Chondrocyte (in vitro differentiated cells): ENCODE measurements at regions not wholly inside any gene's neighbourhood (a gene's known extent, or its start where the extent isn't known, plus 50 kb on each side); places are given as distances from the start of the nearest gene placed in this dataset.
A peak's percentile ranks its signal among the peaks of the same experiment; 100 is the strongest.

Experiments used
- DNase-seq: peaks from one replicate; pipeline ENCODE4 v3.0.0; 2021; ENCODE audit warnings: mixed read lengths, low spot score
- H3K27ac Mint-ChIP-seq: one replicate; pipeline ENCODE4 v1.8.0; 2021; ENCODE audit warnings: mild to moderate bottlenecking, moderate library complexity, mixed read lengths; ENCODE audit not compliant: unreplicated experiment
- H3K27me3 Mint-ChIP-seq: 2 replicates; pipeline ENCODE4 v1.8.0; 2021; ENCODE audit warnings: low read depth, mixed read lengths
- H3K36me3 Mint-ChIP-seq: 2 replicates; pipeline ENCODE4 v1.8.0; 2021; ENCODE audit warnings: low read depth, mixed read lengths
- H3K4me1 Mint-ChIP-seq: 2 replicates; pipeline ENCODE4 v1.8.0; 2021; ENCODE audit warnings: low read depth, mild to moderate bottlenecking, mixed read lengths
- H3K4me3 Mint-ChIP-seq: one replicate; pipeline ENCODE4 v1.8.0; 2021; ENCODE audit warnings: mild to moderate bottlenecking, moderate library complexity, mixed read lengths; ENCODE audit not compliant: unreplicated experiment
- H3K9me3 Mint-ChIP-seq: 2 replicates; pipeline ENCODE4 v1.8.0; 2021; ENCODE audit warnings: low read depth, mixed read lengths
- TF ChIP-seq, protein P1 (sequence below): fragments of 200-600 bp; sonication (generic); IDR thresholded peaks from 2 replicates; pipeline ENCODE4 v1.5.0; 2021; ENCODE audit warnings: antibody characterized with exemption, mild to moderate bottlenecking, moderate library complexity

DNA sequence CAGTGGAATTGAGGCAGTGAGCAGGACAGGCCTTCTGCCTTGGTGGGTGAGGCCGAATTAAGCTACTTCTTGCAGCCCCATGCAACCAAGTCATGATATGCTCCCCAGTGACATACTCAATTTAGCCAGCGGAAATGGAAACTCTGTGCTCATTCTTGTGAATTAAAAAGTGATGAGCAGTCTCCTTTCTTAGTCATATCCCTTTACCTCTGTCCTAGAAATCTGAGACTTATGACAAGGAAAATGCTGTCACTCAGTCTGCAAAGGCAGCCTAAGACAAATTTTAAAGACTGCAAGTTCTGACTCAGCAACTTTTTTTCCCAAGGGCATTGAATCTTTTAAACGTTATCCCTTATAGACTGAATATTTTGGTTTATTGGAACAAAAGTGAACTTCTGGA, 218.2 kb downstream of the SH3BP4 start:
- Mint-ChIP-seq H3K4me1 (peaks cover 36% of the 10 kb centered on the region), H3K27me3 (no peaks in the 10 kb centered on the region), H3K36me3 (no peaks in the 10 kb centered on the region), H3K4me3 (no peak overlapping the region), H3K27ac (peak overlapping the region; percentile 95), H3K9me3 (peaks cover 3% of the 10 kb centered on the region)
- TF ChIP-seq, protein P1, sequence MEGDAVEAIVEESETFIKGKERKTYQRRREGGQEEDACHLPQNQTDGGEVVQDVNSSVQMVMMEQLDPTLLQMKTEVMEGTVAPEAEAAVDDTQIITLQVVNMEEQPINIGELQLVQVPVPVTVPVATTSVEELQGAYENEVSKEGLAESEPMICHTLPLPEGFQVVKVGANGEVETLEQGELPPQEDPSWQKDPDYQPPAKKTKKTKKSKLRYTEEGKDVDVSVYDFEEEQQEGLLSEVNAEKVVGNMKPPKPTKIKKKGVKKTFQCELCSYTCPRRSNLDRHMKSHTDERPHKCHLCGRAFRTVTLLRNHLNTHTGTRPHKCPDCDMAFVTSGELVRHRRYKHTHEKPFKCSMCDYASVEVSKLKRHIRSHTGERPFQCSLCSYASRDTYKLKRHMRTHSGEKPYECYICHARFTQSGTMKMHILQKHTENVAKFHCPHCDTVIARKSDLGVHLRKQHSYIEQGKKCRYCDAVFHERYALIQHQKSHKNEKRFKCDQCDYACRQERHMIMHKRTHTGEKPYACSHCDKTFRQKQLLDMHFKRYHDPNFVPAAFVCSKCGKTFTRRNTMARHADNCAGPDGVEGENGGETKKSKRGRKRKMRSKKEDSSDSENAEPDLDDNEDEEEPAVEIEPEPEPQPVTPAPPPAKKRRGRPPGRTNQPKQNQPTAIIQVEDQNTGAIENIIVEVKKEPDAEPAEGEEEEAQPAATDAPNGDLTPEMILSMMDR = no peak
- DNase-seq = no peak

GRCh38 chr2:235170536-235171521, 219.0 kb downstream of the SH3BP4 start:
- H3K4me3 Mint-ChIP-seq = no peak overlapping the region

DNA sequence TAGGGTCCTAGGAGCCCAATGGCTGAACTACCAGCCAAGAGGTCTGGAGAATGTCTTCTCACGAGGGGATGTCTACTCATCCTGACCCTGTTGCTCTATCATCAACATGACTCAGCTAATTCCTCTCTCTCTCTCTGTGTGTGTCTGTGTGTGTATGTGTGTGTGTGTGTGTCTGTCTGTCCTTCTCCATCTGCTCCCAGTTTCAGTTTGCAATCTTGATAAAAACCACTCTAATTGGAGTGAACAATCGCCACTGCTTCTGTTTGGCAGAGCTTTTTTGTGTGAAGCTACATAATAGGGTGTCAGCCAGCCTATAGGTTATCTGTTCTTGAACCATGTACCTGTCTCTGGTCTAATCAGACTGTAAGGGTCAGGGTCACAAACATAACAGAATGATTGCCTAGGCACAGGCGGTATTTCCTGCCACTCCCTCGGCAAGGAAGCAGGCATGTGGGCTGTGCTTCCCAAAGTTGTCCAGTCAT, 219.8 kb downstream of the SH3BP4 start:
- H3K36me3 Mint-ChIP-seq = no peaks in the 10 kb centered on the region
- H3K27me3 Mint-ChIP-seq = no peaks in the 10 kb centered on the region
- H3K27ac Mint-ChIP-seq = peak overlapping the region; percentile 95
- no peak overlapping the region for H3K4me3 Mint-ChIP-seq
- TF ChIP-seq, protein P1 = no peak
- DNase-seq = no peak
- H3K9me3 Mint-ChIP-seq = peaks cover 12% of the 10 kb centered on the region
- peaks cover 36% of the 10 kb centered on the region for H3K4me1 Mint-ChIP-seq

More at GRCh38 chr2:235170536-235171521, 219.0 kb downstream of the SH3BP4 start:
- DNase-seq = no peak
- TF ChIP-seq, protein P1 = peak; percentile 71
- Mint-ChIP-seq H3K27ac (peak overlapping the region; percentile 95), H3K27me3 (no peaks in the 10 kb centered on the region), H3K4me1 (peaks cover 36% of the 10 kb centered on the region), H3K36me3 (no peaks in the 10 kb centered on the region), H3K9me3 (peaks cover 5% of the 10 kb centered on the region)

GRCh38 chr2:235180642-235181041, 228.8 kb downstream of the SH3BP4 start:
- peaks cover 8% of the 10 kb centered on the region for H3K27me3 Mint-ChIP-seq
- peaks cover 14% of the 10 kb centered on the region for H3K9me3 Mint-ChIP-seq
- H3K4me1 Mint-ChIP-seq = peaks cover 18% of the 10 kb centered on the region
- TF ChIP-seq, protein P1 = no peak
- no peaks in the 10 kb centered on the region for H3K36me3 Mint-ChIP-seq
- no peak overlapping the region for H3K4me3 Mint-ChIP-seq
- H3K27ac Mint-ChIP-seq = no peak overlapping the region
- DNase-seq = no peak

DNA sequence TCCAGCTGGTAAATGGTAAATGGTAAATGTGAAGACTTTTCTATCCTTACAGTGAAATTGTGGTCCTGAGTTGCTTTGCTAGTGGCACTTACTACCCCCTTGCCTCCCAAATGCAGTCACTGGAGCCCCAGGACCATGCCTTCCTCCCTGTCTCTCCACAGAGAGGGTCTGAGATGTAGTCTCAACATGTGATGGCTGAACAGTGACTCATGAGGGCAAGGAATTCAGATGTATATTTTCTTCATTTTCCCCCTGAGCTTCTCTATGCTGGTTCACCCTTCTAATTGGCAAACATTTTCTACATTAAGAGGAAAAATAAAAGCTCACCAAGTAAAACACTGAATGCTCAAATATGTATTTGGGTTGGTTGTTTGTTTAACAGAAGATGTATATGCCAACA, 232.0 kb downstream of the SH3BP4 start:
- H3K9me3 Mint-ChIP-seq = peaks cover 11% of the 10 kb centered on the region
- H3K27me3 Mint-ChIP-seq = peaks cover 7% of the 10 kb centered on the region
- H3K4me1 Mint-ChIP-seq = peaks cover 18% of the 10 kb centered on the region
- H3K36me3 Mint-ChIP-seq = no peaks in the 10 kb centered on the region
- TF ChIP-seq, protein P1 = no peak
- no peak for DNase-seq
- H3K27ac Mint-ChIP-seq = no peak overlapping the region
- H3K4me3 Mint-ChIP-seq = no peak overlapping the region
